HG02759 (cell line): ENCODE measurements at regions not wholly inside any gene's neighbourhood (a gene's known extent, or its start where the extent isn't known, plus 50 kb on each side); places are given as distances from the start of the nearest gene placed in this dataset.

Source experiments
- ATAC-seq: cut with Tn5 transposase; IDR thresholded peaks from one replicate; pipeline ENCODE4 v1.9.1; 2021; ENCODE audit warnings: mild to moderate bottlenecking, moderate library complexity; ENCODE audit not compliant: unreplicated experiment

- no peak for ATAC-seq
Observed at GRCh38 chr12:3999904-4000303, 126.7 kb upstream of the PARP11 start.

GRCh38 chr12:3998968-3999792, 126.0 kb upstream of the PARP11 start:
- ATAC-seq, result no peak

- ATAC-seq, result no peak
Observed at GRCh38 chr12:3998397-3998796, 125.2 kb upstream of the PARP11 start.

GRCh38 chr12:3996322-3996721, 123.1 kb upstream of the PARP11 start:
- no peak for ATAC-seq

GRCh38 chr12:3995306-3995705, 122.1 kb upstream of the PARP11 start:
- no peak for ATAC-seq

GRCh38 chr12:3994500-3994899, 121.3 kb upstream of the PARP11 start:
- ATAC-seq, result no peak

- ATAC-seq, result no peak
Observed at GRCh38 chr12:3992945-3993344, 119.7 kb upstream of the PARP11 start.

- ATAC-seq, result no peak
Observed at GRCh38 chr12:3991798-3992580, 118.8 kb upstream of the PARP11 start.

- ATAC-seq, result no peak
Observed at GRCh38 chr12:3990501-3991280, 117.5 kb upstream of the PARP11 start.

- ATAC-seq, result no peak
Observed at GRCh38 chr12:3989218-3989550, 116.0 kb upstream of the PARP11 start.

- ATAC-seq, result no peak
Observed at GRCh38 chr12:3988519-3989217, 115.5 kb upstream of the PARP11 start.

GRCh38 chr12:3987571-3987970, 114.4 kb upstream of the PARP11 start:
- no peak for ATAC-seq

GRCh38 chr12:3980504-3981272, 107.5 kb upstream of the PARP11 start:
- ATAC-seq, result no peak

- no peak for ATAC-seq
Observed at GRCh38 chr12:3977621-3978020, 104.4 kb upstream of the PARP11 start.

GRCh38 chr12:3976351-3976938, 103.2 kb upstream of the PARP11 start:
- no peak for ATAC-seq

- no peak for ATAC-seq
Observed at GRCh38 chr12:3975652-3976051, 102.5 kb upstream of the PARP11 start.

GRCh38 chr12:3974883-3975282, 101.7 kb upstream of the PARP11 start:
- ATAC-seq, result no peak

GRCh38 chr12:3973973-3974644, 100.9 kb upstream of the PARP11 start:
- no peak for ATAC-seq

- ATAC-seq, result no peak
Observed at GRCh38 chr12:3973269-3973884, 100.2 kb upstream of the PARP11 start.
